ENCODE measurements at regions not wholly inside any gene's neighbourhood (a gene's known extent, or its start where the extent isn't known, plus 50 kb on each side); places are given as distances from the start of the nearest gene placed in this dataset.
A peak's percentile ranks its signal among the peaks of the same experiment; 100 is the strongest.

- DNase-seq = no peak
Measured at GRCh38 chr14:104423701-104424405, 155.7 kb upstream of the C14orf180 start.

- peak; percentile 62 for DNase-seq
Measured at GRCh38 chr14:104424406-104425072, 155.0 kb upstream of the C14orf180 start.

GRCh38 chr14:104425171-104425681 lies 154.3 kb upstream of the C14orf180 start:
- DNase-seq = no peak

- DNase-seq = no peak
Measured at GRCh38 chr14:104425763-104426646, 153.6 kb upstream of the C14orf180 start.

DNA sequence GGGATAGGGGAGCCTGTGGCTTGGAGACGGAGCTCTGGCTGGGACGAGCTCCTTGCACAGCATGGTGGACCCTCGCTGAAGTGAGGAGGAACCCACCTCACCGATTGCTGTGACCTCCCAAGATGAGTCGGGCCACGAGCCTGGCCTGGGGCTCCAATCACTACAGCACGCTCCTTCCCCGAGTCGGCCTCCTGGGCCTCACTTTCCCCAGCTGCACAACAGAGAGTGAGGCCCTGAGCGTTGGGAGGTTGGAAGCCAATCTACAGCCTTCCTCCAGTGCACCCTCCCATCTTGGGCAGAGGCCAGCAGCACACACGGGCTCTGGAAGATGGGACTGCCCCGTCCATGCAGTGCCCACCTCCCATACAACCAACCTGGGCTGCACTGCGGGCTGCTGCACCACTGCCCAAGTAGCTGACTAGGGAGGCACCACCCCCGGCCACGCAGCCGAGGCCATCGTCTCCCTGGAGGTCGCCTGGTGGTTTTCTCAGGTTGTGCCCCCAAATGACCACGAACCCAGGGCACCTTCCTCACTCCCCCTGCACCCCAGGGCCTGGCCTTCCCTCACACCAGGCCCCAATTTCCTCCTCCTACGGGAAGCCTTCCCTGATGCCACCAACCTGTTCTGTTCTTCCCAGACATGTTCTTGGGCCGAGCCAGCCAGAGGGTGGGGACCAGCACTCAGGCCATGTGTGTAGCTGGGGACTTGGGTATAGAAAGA lies 152.3 kb upstream of the C14orf180 start:
- DNase-seq = no peak

DNA sequence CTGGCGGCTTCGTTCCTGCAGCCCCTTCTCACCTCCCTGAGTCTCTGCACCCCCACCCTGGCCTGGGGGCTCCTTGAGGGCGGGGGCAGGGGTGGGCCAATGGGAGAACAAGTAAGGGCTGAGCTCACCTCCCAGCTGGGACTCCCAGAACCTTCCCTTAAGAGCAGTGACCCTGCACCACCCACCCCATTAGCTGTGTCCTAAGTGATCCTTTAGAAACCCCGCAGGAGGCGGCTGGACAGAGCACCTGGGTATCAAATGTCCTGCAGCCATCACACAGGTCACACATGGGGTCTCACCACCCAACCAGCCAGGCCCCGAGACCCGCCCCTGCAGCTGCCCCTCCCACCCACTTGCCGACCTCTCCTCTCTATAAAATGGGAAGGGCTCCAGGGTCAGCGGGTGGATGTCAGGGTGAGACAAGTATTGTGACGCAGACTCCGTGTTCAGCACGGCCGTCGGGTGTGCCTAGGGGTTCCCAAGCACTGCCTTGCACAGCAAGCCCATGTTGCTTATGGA lies 151.2 kb upstream of the C14orf180 start:
- no peak for DNase-seq

DNA sequence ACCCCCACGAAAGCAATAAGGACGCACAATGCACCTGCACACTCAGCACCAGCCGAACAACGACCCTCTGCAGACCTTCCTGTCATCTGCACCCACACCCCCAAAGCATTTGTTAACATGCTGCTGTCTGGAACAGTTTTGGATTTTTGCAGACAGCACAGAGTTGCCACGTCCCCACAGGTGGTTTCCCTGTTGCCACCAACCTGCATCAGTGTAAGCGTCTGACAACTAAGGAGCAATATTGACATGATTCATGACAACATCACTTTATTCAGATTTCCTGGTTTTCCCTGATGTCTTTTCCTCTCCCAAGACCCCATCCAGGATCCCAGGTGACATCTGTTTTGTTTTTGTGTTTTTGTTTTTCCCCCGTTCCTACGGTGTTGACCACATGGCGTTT lies 150.7 kb upstream of the C14orf180 start:
- DNase-seq = no peak

GRCh38 chr14:104429291-104429861 lies 150.2 kb upstream of the C14orf180 start:
- DNase-seq = no peak

GRCh38 chr14:104431351-104431928 lies 148.1 kb upstream of the C14orf180 start:
- DNase-seq = no peak

- no peak for DNase-seq
Measured at GRCh38 chr14:104431929-104432541, 147.5 kb upstream of the C14orf180 start.

GRCh38 chr14:104432611-104433231 lies 146.8 kb upstream of the C14orf180 start:
- no peak for DNase-seq

- no peak for DNase-seq
Measured at GRCh38 chr14:104433401-104434213, 146.0 kb upstream of the C14orf180 start.

- DNase-seq = no peak
Measured at GRCh38 chr14:104434214-104435076, 145.1 kb upstream of the C14orf180 start.

DNA sequence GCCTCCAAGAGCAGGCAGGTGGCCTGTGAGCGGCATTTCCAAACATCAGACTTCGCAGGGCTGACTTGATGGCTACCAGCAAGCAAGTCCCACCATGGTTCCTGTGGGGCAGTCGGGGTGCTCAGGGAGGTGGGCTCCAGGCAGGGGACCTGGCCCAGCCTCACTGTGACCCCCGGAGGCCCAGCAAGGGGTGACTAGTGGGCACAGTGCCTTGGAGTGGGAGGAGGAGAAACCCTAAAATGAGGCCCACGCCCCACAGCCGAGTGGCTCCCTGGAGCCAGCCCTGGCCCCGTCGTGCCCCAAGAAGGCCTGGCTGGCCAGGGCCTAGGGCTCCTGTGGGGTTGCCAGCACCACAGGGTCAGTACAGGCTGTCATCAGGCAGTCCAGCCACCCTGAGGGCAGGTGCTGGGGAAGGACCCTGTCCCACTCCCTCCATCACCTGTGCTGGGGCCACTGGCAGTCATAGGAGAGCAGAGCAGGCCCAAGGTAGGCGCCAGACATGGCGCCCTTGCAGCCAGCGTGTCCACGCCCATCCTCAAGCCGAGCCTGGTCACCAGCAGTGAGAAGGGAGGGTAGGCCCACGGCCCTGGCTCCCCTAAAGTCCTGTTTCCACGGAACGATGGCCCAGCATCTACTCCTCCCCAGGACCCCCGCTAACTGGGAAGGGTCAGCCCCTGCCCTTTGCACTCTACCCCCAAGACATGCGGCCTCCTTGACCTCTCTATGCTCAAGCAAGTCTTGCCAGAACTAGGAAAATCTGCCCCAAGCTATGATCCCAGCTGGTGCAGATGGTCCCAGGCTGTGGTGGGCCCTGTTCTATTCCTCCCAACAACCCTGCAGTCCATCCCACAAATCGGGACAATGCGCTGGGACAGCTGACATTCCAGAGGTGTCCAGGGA lies 144.2 kb upstream of the C14orf180 start:
- DNase-seq = no peak

GRCh38 chr14:104436047-104436591 lies 143.4 kb upstream of the C14orf180 start:
- DNase-seq = peak; percentile 36

Data from muscle of arm (tissue), 1 donor.